SK-N-MC (cell line): ENCODE measurements at regions not wholly inside any gene's neighbourhood (a gene's known extent, or its start where the extent isn't known, plus 50 kb on each side); places are given as distances from the start of the nearest gene placed in this dataset.

ENCODE experiments used
- DNase-seq: peaks from one replicate; pipeline ENCODE4 v3.0.0-alpha.2; 2011; ENCODE audit warnings: low read depth, low spot score
- H3K27ac ChIP-seq: fragments of 200-600 bp; sonication (generic); 2 replicates; pipeline ENCODE4 v1.5.1; 2016; ENCODE audit warnings: mixed run types
- H3K36me3 ChIP-seq: fragments of 200-600 bp; sonication (generic); 2 replicates; pipeline ENCODE4 v1.6.1; 2017; ENCODE audit warnings: antibody characterized with exemption, low read length, mixed read lengths; ENCODE audit not compliant: insufficient read depth
- H3K4me3 ChIP-seq: fragments of 200-600 bp; sonication (generic); 2 replicates; pipeline ENCODE4 v1.5.1; 2016
- H3K9ac ChIP-seq: fragments of 200-600 bp; sonication (generic); 2 replicates; pipeline ENCODE4 v1.8.0; 2017; ENCODE audit warnings: mixed run types, mixed read lengths; ENCODE audit not compliant: insufficient read length
- H3K9me3 ChIP-seq: fragments of 200-600 bp; sonication (generic); 2 replicates; pipeline ENCODE4 v1.6.1; 2017; ENCODE audit warnings: low read depth, mild to moderate bottlenecking, antibody characterized with exemption, low read length, moderate library complexity, mixed read lengths
- EZH2 ChIP-seq: fragments of 200-600 bp; sonication (generic); IDR thresholded peaks from one replicate; pipeline ENCODE4 v1.6.1; 2017; ENCODE audit warnings: antibody characterized with exemption
- FOXP2 ChIP-seq: optimal IDR thresholded peaks from 2 replicates; pipeline ENCODE3; 2011; ENCODE audit warnings: mild to moderate bottlenecking, moderate library complexity; ENCODE audit not compliant: insufficient read depth; ENCODE audit errors: extremely low read length, control extremely low read depth
- POLR2AphosphoS5 ChIP-seq: IDR thresholded peaks from 2 replicates; pipeline ENCODE4 v1.6.1; 2012; ENCODE audit warnings: mild to moderate bottlenecking, low read depth, low read length, borderline replicate concordance

DNA sequence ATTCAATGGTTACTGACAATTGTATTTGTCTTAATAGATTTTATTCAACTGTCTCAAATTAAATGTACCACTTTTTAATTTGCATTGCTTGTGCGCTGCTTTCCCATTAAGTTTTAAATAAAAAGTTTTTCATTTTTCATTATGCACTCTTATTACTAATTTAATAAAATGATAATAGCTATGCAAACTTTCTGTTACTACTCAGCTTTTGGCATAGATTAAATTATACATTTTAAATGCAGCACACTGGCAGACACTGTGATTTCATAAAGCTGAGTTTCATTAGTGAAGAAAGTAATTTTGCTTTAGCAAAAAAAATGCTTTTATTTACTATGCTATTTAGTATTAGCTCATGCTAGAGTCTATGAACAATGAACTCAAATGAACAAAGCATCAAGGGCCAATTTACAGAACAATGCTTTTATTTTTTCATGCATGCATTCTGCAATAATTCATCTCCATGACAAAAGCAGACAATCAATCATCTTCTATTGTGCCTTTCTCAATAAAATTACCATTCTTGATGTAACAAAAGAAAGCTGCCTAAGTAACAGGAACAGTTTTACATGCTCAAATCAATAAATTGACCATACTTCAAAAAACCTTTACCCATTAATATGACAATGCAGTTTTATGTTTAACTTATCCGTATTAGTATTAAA is 595.2 kb upstream of the ARRDC3 start:
- Histone ChIP-seq H3K27ac (no peak overlapping the region), H3K36me3 (no peaks in the 10 kb centered on the region), H3K4me3 (no peak overlapping the region), H3K9me3 (no peaks in the 10 kb centered on the region), H3K9ac (no peak overlapping the region)
- no peak for TF ChIP-seq EZH2
- no peak for TF ChIP-seq FOXP2
- no peak for TF ChIP-seq POLR2AphosphoS5
- no peak for DNase-seq

DNA sequence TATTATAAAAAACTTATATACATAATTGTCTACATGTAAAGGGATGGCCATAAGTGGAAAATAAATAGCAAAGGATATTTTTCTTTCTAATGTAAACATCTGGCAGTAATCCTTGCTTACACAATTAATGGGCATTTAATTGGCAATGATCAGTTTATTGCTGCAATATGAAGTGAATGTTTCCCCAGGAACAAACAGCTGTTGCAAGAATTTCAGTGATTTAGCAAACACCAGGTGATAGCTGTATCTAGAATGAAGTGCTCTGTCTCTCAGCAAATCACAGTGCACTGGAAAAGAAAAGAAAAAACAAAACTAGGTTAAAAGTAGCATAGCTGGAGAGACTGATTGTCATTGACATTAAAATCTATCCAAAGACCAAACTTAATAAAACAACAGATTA is 594.5 kb upstream of the ARRDC3 start:
- DNase-seq, result no peak
- Histone ChIP-seq H3K9me3 (no peaks in the 10 kb centered on the region), H3K36me3 (no peaks in the 10 kb centered on the region), H3K9ac (no peak overlapping the region), H3K27ac (no peak overlapping the region), H3K4me3 (no peak overlapping the region)
- TF ChIP-seq FOXP2, result no peak
- TF ChIP-seq POLR2AphosphoS5, result no peak
- TF ChIP-seq EZH2, result no peak

DNA sequence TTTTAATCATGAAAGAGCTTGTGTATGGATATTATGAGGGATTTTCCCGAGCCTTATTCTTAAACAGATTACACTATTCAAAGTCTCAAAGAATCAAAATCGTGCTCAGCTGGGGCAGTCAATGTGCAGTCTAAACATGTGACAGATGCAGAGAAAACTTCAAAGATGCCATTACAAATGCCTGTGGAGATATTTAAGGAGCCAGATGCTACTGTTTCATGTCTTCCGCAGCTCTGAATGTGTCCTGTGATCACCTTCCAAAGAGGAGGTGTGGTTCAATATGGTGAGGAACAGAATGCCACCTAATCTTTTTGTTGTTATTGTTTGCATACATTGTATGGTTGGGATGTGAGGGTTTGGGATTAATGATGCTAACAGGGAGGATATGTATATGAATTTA is 593.3 kb upstream of the ARRDC3 start:
- Histone ChIP-seq H3K36me3 (no peaks in the 10 kb centered on the region), H3K9me3 (no peaks in the 10 kb centered on the region), H3K4me3 (no peak overlapping the region), H3K27ac (no peak overlapping the region), H3K9ac (no peak overlapping the region)
- DNase-seq, result no peak
- TF ChIP-seq FOXP2, result no peak
- no peak for TF ChIP-seq EZH2
- TF ChIP-seq POLR2AphosphoS5, result no peak

DNA sequence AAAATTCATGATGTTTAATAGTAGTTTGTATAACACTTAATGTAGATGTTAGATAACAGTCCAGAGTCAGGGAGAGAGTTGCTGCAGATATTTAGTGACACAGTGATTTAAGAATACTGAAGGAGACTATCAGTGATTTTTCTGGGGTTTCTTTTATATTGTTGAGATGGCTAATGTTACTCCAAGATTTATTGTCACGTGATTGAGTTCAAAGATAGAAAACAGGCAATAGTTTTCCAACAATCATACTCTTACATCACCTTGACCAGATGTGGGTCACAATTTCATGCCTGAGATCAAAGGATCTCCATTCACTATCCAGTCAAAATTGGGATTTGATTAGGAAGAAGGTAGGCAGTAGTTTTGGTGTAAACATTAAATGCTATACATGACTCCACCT is 580.0 kb upstream of the ARRDC3 start:
- H3K9ac ChIP-seq, result no peak overlapping the region
- TF ChIP-seq EZH2, result no peak
- TF ChIP-seq POLR2AphosphoS5, result no peak
- no peak for TF ChIP-seq FOXP2
- DNase-seq, result no peak
- no peaks in the 10 kb centered on the region for H3K9me3 ChIP-seq
- H3K4me3 ChIP-seq, result no peak overlapping the region
- H3K36me3 ChIP-seq, result no peaks in the 10 kb centered on the region
- no peak overlapping the region for H3K27ac ChIP-seq

DNA sequence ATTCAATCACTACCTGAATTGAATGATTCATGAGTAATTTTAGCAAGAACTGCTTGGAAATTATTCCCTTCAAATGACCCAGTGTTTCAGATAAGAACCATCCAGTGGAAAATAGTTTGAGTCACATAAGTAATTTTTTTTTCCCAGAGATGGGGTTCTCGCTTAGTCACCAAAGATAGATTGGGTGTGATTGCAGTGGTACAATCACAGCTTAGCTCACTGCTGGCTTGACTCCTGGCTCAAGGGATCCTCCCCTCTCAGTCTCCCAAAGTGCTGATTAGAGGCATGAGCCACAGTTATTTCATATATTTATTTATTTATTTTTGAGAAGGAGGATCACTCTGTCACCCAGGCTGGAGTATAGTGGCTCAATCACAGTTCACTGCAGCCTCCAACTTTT is 574.5 kb upstream of the ARRDC3 start:
- DNase-seq, result no peak
- no peak overlapping the region for H3K9ac ChIP-seq
- H3K9me3 ChIP-seq, result no peaks in the 10 kb centered on the region

DNA sequence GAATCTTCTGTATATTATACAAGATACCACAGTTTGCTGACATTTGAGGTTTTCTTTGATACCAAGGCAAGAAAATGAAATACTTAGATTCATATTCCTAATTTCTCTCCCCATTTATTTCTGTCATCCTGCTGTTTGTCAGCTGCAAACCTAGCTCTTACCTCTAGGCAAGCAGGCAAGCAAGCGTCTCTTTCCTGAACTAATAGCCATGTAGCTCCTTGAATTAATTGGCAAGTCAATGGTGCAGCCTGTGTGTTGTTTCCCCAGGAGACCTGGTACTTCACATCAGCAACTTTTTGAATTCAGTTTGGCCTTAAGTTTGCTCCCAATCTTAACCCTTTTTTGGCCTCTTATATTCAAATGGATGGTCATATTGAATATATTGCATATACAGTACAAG is 573.6 kb upstream of the ARRDC3 start:
- no peak for DNase-seq
- Histone ChIP-seq H3K4me3 (no peak overlapping the region), H3K9ac (no peak overlapping the region), H3K27ac (no peak overlapping the region), H3K9me3 (no peaks in the 10 kb centered on the region), H3K36me3 (no peaks in the 10 kb centered on the region)
- TF ChIP-seq FOXP2 (no peak), EZH2 (no peak), POLR2AphosphoS5 (no peak)

More for the DNA sequence above, 574.5 kb upstream of the ARRDC3 start:
- no peak overlapping the region for H3K4me3 ChIP-seq
- no peaks in the 10 kb centered on the region for H3K36me3 ChIP-seq
- H3K27ac ChIP-seq, result no peak overlapping the region
- TF ChIP-seq FOXP2 (no peak), POLR2AphosphoS5 (no peak), EZH2 (no peak)

DNA sequence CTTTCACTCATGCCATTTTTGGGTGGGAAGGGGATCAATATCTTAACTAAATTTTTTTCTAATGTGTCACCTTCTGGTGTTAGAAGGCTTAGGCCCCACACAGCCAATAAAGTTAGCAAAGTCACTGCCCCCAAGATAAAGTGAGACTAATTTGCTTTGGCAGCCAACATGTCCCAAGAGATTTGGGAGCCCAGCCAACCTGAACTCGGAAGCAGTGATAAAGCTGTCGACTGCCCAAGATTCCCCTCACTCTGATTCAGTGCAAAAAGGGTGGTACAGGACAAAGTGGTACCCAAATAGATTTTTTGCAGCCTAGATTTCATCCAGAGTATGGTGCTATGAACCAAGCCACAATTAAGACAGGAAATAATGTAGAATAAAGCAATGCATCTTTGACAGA is 572.5 kb upstream of the ARRDC3 start:
- DNase-seq, result no peak
- H3K9ac ChIP-seq, result no peak overlapping the region
- H3K9me3 ChIP-seq, result no peaks in the 10 kb centered on the region
- H3K27ac ChIP-seq, result no peak overlapping the region
- H3K36me3 ChIP-seq, result no peaks in the 10 kb centered on the region
- TF ChIP-seq POLR2AphosphoS5 (no peak), EZH2 (no peak), FOXP2 (no peak)
- H3K4me3 ChIP-seq, result no peak overlapping the region

DNA sequence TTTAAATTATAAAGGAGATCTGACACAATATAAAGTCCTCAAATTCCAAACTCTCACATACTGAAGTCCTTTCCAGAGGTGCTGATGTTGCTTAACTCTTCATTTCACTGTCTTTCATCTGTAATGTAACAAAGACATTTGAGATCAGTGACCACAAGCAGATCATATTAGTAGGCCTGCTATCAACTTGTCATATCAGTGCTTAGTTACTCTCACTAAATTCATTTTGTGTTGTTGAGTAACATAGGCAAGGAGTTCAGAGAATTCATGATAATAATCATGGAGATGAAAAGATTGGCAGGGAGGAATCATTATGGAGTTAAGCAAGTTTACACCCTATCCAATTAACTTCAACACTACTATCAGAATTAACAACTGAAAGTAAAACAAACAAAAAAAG is 571.0 kb upstream of the ARRDC3 start:
- H3K4me3 ChIP-seq, result no peak overlapping the region
- H3K36me3 ChIP-seq, result no peaks in the 10 kb centered on the region
- DNase-seq, result no peak
- H3K27ac ChIP-seq, result no peak overlapping the region
- TF ChIP-seq POLR2AphosphoS5 (no peak), FOXP2 (no peak), EZH2 (no peak)
- no peaks in the 10 kb centered on the region for H3K9me3 ChIP-seq
- H3K9ac ChIP-seq, result no peak overlapping the region

DNA sequence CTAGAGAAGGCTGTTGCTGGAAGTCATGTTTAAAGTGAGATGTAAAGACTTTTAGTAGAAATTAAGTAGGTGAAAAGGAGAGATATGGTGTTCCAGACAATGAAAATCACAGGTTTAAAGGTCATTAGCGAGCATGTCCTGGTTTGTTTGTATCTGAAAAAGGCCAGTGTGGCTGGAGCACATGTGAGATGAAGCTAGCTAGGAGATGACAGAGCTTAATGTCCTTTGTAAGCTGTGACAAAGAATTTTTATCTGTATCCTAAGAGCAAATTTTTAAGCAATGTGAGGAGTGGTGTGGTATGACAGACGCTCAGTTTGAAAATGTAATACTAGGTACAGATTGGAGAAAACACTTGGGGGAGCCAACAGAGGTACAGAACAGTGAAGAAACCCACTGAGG is 567.2 kb upstream of the ARRDC3 start:
- Histone ChIP-seq H3K4me3 (no peak overlapping the region), H3K27ac (no peak overlapping the region)
- TF ChIP-seq EZH2 (no peak), POLR2AphosphoS5 (no peak), FOXP2 (no peak)

More for the DNA sequence above, 567.2 kb upstream of the ARRDC3 start:
- H3K36me3 ChIP-seq, result no peaks in the 10 kb centered on the region
- H3K9me3 ChIP-seq, result no peaks in the 10 kb centered on the region
- DNase-seq, result no peak
- H3K9ac ChIP-seq, result no peak overlapping the region
